Medulla oblongata (tissue), 1 donor: ENCODE measurements at regions not wholly inside any gene's neighbourhood (a gene's known extent, or its start where the extent isn't known, plus 50 kb on each side); places are given as distances from the start of the nearest gene placed in this dataset.

Source experiments
- DNase-seq: peaks from one replicate; pipeline ENCODE4 v3.0.0-alpha.2; 2015; ENCODE audit errors: extremely low spot score

GRCh38 chr4:41883988-41884734, 51.1 kb upstream of the TMEM33 start:
- no peak for DNase-seq

GRCh38 chr4:41882625-41883347, 52.4 kb upstream of the TMEM33 start:
- DNase-seq: peak; percentile 48

- DNase-seq: no peak
Measured at GRCh38 chr4:41881981-41882624, 53.1 kb upstream of the TMEM33 start.

GRCh38 chr4:41880840-41881831, 54.1 kb upstream of the TMEM33 start:
- no peak for DNase-seq

- no peak for DNase-seq
Measured at GRCh38 chr4:41880022-41880837, 55.0 kb upstream of the TMEM33 start.

- no peak for DNase-seq
Measured at GRCh38 chr4:41879552-41879951, 55.7 kb upstream of the TMEM33 start.

- no peak for DNase-seq
Measured at GRCh38 chr4:41878991-41879491, 56.2 kb upstream of the TMEM33 start.

- no peak for DNase-seq
Measured at GRCh38 chr4:41878170-41878969, 56.9 kb upstream of the TMEM33 start.

GRCh38 chr4:41877020-41877796, 58.0 kb upstream of the TMEM33 start:
- no peak for DNase-seq

- DNase-seq: no peak
Measured at GRCh38 chr4:41874873-41875272, 60.4 kb upstream of the TMEM33 start.

- no peak for DNase-seq
Measured at GRCh38 chr4:41874398-41874797, 60.8 kb upstream of the TMEM33 start.

GRCh38 chr4:41873380-41874295, 61.6 kb upstream of the TMEM33 start:
- no peak for DNase-seq

- DNase-seq: no peak
Measured at GRCh38 chr4:41870035-41870434, 65.2 kb upstream of the TMEM33 start.

- DNase-seq: no peak
Measured at GRCh38 chr4:41866799-41867677, 68.2 kb upstream of the TMEM33 start.

- DNase-seq: no peak
Measured at GRCh38 chr4:41865981-41866798, 69.0 kb upstream of the TMEM33 start.
